Testis (tissue), 2 donors: ENCODE measurements at regions not wholly inside any gene's neighbourhood (a gene's known extent, or its start where the extent isn't known, plus 50 kb on each side); places are given as distances from the start of the nearest gene placed in this dataset.

Experiments
- DNase-seq: peaks from one replicate; pipeline ENCODE4 v3.0.0-alpha.2; 2019
- H3K27ac ChIP-seq, 2 donors: fragments of 200-600 bp; sonication (generic); one replicate each; pipeline ENCODE4 v1.5.1; 2019
- H3K27me3 ChIP-seq: fragments of 200-600 bp; sonication (generic); one replicate; pipeline ENCODE4 v1.5.1; 2019
- H3K36me3 ChIP-seq: fragments of 200-600 bp; sonication (generic); one replicate; pipeline ENCODE4 v1.5.1; 2017; ENCODE audit warnings: low read depth; ENCODE audit errors: missing control alignments
- H3K4me1 ChIP-seq: fragments of 200-600 bp; sonication (generic); one replicate; pipeline ENCODE4 v1.5.1; 2019
- H3K4me3 ChIP-seq, 2 donors: fragments of 200-600 bp; sonication (generic); one replicate each; pipeline ENCODE4 v1.5.1; 2017 to 2019
- H3K9me3 ChIP-seq: fragments of 200-600 bp; sonication (generic); one replicate; pipeline ENCODE4 v1.5.1; 2017
- POLR2A ChIP-seq: fragments of 450-650 bp; IDR thresholded peaks from one replicate; pipeline ENCODE4 v1.6.1; 2017; ENCODE audit warnings: antibody characterized with exemption, mild to moderate bottlenecking, moderate library complexity
- WGBS, 2 donors: methylation state at CpG; one replicate each; pipeline ENCODE4 v1.1.5; 2018; 5-methylcytosine and 5-hydroxymethylcytosine counted together
- intact Hi-C: fragments of 100-400 bp; cut with DNase I; formaldehyde crosslinking; loops from one replicate; pipeline ENCODE4 v1.15.1; 2023; ENCODE audit warnings: low total_unique reads
- TF ChIP-seq, protein P1 (sequence below), 3 experiments: fragments of 450-650 bp in 2 of 3; fragments of 200-600 bp in 1 of 3; sonication (generic) in 1 of 3; IDR thresholded peaks; one replicate each; pipeline ENCODE4 v1.5.1; 2016 to 2019; ENCODE audit warnings: antibody characterized with exemption in 3 of 3, mild to moderate bottlenecking in 2 of 3, moderate library complexity in 1 of 3

- Histone ChIP-seq H3K27ac (no peak overlapping the region), H3K4me3 (no peak overlapping the region), H3K36me3 (no peaks in the 10 kb centered on the region), H3K27me3 (no peaks in the 10 kb centered on the region), H3K4me1 (no peaks in the 10 kb centered on the region), H3K9me3 (no peaks in the 10 kb centered on the region)
- TF ChIP-seq, protein P1, sequence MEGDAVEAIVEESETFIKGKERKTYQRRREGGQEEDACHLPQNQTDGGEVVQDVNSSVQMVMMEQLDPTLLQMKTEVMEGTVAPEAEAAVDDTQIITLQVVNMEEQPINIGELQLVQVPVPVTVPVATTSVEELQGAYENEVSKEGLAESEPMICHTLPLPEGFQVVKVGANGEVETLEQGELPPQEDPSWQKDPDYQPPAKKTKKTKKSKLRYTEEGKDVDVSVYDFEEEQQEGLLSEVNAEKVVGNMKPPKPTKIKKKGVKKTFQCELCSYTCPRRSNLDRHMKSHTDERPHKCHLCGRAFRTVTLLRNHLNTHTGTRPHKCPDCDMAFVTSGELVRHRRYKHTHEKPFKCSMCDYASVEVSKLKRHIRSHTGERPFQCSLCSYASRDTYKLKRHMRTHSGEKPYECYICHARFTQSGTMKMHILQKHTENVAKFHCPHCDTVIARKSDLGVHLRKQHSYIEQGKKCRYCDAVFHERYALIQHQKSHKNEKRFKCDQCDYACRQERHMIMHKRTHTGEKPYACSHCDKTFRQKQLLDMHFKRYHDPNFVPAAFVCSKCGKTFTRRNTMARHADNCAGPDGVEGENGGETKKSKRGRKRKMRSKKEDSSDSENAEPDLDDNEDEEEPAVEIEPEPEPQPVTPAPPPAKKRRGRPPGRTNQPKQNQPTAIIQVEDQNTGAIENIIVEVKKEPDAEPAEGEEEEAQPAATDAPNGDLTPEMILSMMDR (IDR thresholded peaks at IDR 0.05) = no peak
- no peak for TF ChIP-seq POLR2A
- intact Hi-C loops = no loop called here
- DNase-seq = no peak
These were observed 62.2 kb upstream of the TNFRSF21 start for GRCh38 chr6:47371870-47372255.

DNA sequence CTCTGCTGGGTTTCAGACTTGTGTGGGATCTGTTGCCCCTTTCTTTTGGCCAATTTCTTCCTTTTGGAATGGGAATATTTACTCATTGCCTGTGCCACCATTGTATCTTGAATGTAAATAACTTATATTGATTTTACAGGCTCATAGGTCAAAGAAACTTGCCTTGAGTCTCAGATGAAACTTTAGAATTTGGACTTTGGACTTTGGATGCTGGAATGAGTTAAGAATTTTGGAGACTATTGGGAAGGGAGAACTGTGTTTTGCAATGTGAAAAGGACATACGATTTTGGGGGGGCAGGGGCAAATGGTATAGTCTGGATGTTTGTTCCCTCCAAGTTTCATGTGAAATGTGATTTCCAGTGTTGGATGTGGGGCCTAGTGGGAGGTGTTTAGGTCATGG is 62.6 kb upstream of the TNFRSF21 start:
- DNase-seq = no peak
- TF ChIP-seq, protein P1 (IDR thresholded peaks at IDR 0.05) = no peak
- TF ChIP-seq POLR2A = no peak
- intact Hi-C loops = no loop called here
- H3K9me3 ChIP-seq = no peaks in the 10 kb centered on the region
- no peaks in the 10 kb centered on the region for H3K27me3 ChIP-seq
- 67 to 74% methylated on average over 1 of the region's 1 CpG for WGBS, 2 donors
- H3K4me1 ChIP-seq = no peaks in the 10 kb centered on the region
- H3K27ac ChIP-seq = no peak overlapping the region
- H3K4me3 ChIP-seq = no peak overlapping the region
- H3K36me3 ChIP-seq = no peaks in the 10 kb centered on the region

DNA sequence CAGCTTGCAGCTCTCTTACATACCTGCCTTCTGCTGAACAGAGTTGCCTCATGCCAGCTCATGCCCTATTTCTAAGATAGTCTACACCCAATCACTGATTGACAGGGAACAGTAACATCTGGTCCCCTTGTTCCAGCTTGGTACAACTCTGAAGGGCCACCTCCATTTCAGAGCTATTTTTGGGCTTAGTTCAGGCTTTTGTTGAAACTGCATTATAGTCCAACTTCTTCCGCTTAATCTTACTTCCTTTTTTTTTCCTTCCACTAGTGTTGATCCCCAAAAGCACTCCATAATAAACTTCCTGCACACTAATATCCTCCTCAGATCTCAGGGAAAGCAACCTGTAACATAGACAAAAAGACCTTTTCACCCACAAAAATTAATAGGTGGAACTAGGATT is 65.7 kb upstream of the TNFRSF21 start:
- TF ChIP-seq, protein P1 (IDR thresholded peaks at IDR 0.05) = no peak
- TF ChIP-seq POLR2A = no peak
- H3K4me1 ChIP-seq = no peaks in the 10 kb centered on the region
- no peaks in the 10 kb centered on the region for H3K36me3 ChIP-seq
- no peak for DNase-seq
- H3K9me3 ChIP-seq = no peaks in the 10 kb centered on the region
- no peak overlapping the region for H3K27ac ChIP-seq
- H3K27me3 ChIP-seq = no peaks in the 10 kb centered on the region
- intact Hi-C loops = no loop called here
- WGBS, 2 donors = 80 to 88% methylated on average over 1 of the region's 1 CpG
- no peak overlapping the region for H3K4me3 ChIP-seq

- Histone ChIP-seq H3K27me3 (no peaks in the 10 kb centered on the region), H3K4me1 (no peaks in the 10 kb centered on the region), H3K9me3 (no peaks in the 10 kb centered on the region), H3K36me3 (no peaks in the 10 kb centered on the region), H3K4me3 (no peak overlapping the region), H3K27ac (no peak overlapping the region)
- WGBS, 2 donors = 44 to 69% methylated on average over 15 of the region's 15 CpGs
- intact Hi-C loops = no loop called here
- DNase-seq = no peak
- TF ChIP-seq, protein P1 (IDR thresholded peaks at IDR 0.05) = no peak
- TF ChIP-seq POLR2A = no peak
These were observed 67.2 kb upstream of the TNFRSF21 start for GRCh38 chr6:47376930-47377329.

GRCh38 chr6:47377971-47378370 is 68.3 kb upstream of the TNFRSF21 start:
- Histone ChIP-seq H3K4me1 (no peaks in the 10 kb centered on the region), H3K4me3 (no peak overlapping the region), H3K27ac (no peak overlapping the region), H3K36me3 (no peaks in the 10 kb centered on the region), H3K9me3 (no peaks in the 10 kb centered on the region), H3K27me3 (no peaks in the 10 kb centered on the region)
- DNase-seq = no peak
- TF ChIP-seq POLR2A = no peak
- TF ChIP-seq, protein P1 (IDR thresholded peaks at IDR 0.05) = no peak
- 60 to 71% methylated on average over 2 of the region's 2 CpGs for WGBS, 2 donors
- intact Hi-C loops = no loop called here
